GM12865 (cell line): ENCODE measurements at regions not wholly inside any gene's neighbourhood (a gene's known extent, or its start where the extent isn't known, plus 50 kb on each side); places are given as distances from the start of the nearest gene placed in this dataset.

ENCODE experiments used
- DNase-seq: peaks from one replicate; pipeline ENCODE4 v3.0.0; 2010; ENCODE audit warnings: low read depth
- H3K4me3 ChIP-seq: 2 replicates; pipeline ENCODE4 v1.5.1; 2011; ENCODE audit warnings: mild to moderate bottlenecking, low read depth, low read length, control low read depth
- CTCF ChIP-seq: IDR thresholded peaks from 2 replicates; pipeline ENCODE4 v1.5.1; 2011; ENCODE audit warnings: low read length, control low read depth, low read depth, inconsistent platforms; ENCODE audit not compliant: insufficient read depth; ENCODE audit errors: missing control alignments

GRCh38 chr5:57791875-57792274 is 309.3 kb upstream of the ACTBL2 start:
- no peak overlapping the region for H3K4me3 ChIP-seq
- DNase-seq, result no peak
- no peak for TF ChIP-seq CTCF

- DNase-seq, result no peak
- no peak for TF ChIP-seq CTCF
- no peak overlapping the region for H3K4me3 ChIP-seq
Measured at GRCh38 chr5:57785946-57786345, 303.3 kb upstream of the ACTBL2 start.

- no peak overlapping the region for H3K4me3 ChIP-seq
- TF ChIP-seq CTCF, result no peak
- DNase-seq, result no peak
Measured at GRCh38 chr5:57784121-57784520, 301.5 kb upstream of the ACTBL2 start.

GRCh38 chr5:57783693-57784092 is 301.1 kb upstream of the ACTBL2 start:
- no peak for DNase-seq
- no peak overlapping the region for H3K4me3 ChIP-seq
- TF ChIP-seq CTCF, result no peak

GRCh38 chr5:57780961-57781325 is 298.3 kb upstream of the ACTBL2 start:
- no peak for TF ChIP-seq CTCF

GRCh38 chr5:57780306-57780960 is 297.8 kb upstream of the ACTBL2 start:
- no peak for TF ChIP-seq CTCF
- DNase-seq, result no peak
- no peak overlapping the region for H3K4me3 ChIP-seq

More at GRCh38 chr5:57780961-57781325, 298.3 kb upstream of the ACTBL2 start:
- no peak for DNase-seq
- H3K4me3 ChIP-seq, result no peak overlapping the region
